Heart left ventricle (tissue), 13 donors: ENCODE measurements at regions not wholly inside any gene's neighbourhood (a gene's known extent, or its start where the extent isn't known, plus 50 kb on each side); places are given as distances from the start of the nearest gene placed in this dataset.

Source experiments
- CTCF ChIP-seq, 12 donors: fragments of 200-600 bp; sonication (generic) in 4 of 12; IDR thresholded peaks; one replicate each; pipeline versions ENCODE4 v1.5.0 to v1.8.0; 2018 to 2022; ENCODE audit warnings: antibody characterized with exemption in 12 of 12, mild to moderate bottlenecking in 5 of 12
- POLR2A ChIP-seq, 2 donors: fragments of 450-650 bp; IDR thresholded peaks; one replicate each; pipeline ENCODE4 v1.6.1; 2017; ENCODE audit warnings: antibody characterized with exemption in 2 of 2, mild to moderate bottlenecking in 2 of 2, moderate library complexity in 2 of 2
- donor health status: ischemic (EF 13 %, LVEDD 7.1; RV severe dilation, severe dysfunction).
- donor health status: DM: no; HTN: yes; CAD: no.
- donor health status: DM: no; HTN: no; CAD: no.
- donor health status: ischemic (EF 25% LVEDD 6.9; RV normal size, moderate dysfunction).
- donor health status: ischemic (EF 25% LVEDD 5.7; RV mildly dilated, moderate dysfunction).
- donor health status: ischemic (EF 35%, LVEDD 5.7; RV mildly dilated, moderate dysfunction).
- donor health status: nonischemic (EF 11% LVEDD 7.7; RV severe dilation, severe dysfunction).
- donor health status: DM: yes; HTN: yes; CAD: no.
- donor health status: PGD.
- donor health status: ischemic (EF 29% LVEDD 5.4; RV normal size, mild dysfunction).
- donor health status: nonischemic (EF 23%, LVEDD 6.1; RV moderate dilation, normal function).

- TF ChIP-seq CTCF (IDR thresholded peaks at IDR 0.05) (no peak), POLR2A (IDR thresholded peaks at IDR 0.05) (no peak)
These were observed 110.6 kb downstream of the GADD45G start for GRCh38 chr9:89715318-89715858.
